NCI-H82 (cell line): ENCODE measurements at regions not wholly inside any gene's neighbourhood (a gene's known extent, or its start where the extent isn't known, plus 50 kb on each side); places are given as distances from the start of the nearest gene placed in this dataset.
"Not testable (repeated sequence)": the region's sequence is repeated elsewhere in the genome, so short reads cannot be mapped to it uniquely, and the experiment has no call there.

Experiments used
- DNase-seq: peaks from one replicate; lab custom pipeline; 2025; lab: John Stamatoyannopoulos, UW

DNA sequence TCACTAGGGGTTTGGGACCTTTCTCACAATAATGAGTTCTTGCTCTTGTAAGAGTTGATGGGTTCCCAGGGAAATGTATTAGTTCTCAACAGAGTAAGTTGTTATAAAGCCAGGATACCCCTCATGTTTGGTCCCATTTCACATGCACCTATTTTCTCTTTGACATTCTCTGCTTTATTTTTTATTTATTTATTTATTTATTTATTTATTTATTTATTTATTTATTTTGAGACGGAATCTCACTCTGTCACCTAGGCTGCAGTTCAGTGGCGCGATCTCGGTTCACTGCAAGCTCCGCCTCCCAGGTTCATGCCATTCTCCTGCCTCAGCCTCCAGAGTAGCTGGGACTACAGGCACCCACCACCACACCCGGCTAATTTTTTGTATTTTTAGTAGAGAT is 52.2 kb downstream of the ACTRT1 start:
- DNase-seq = not testable (repeated sequence)

DNA sequence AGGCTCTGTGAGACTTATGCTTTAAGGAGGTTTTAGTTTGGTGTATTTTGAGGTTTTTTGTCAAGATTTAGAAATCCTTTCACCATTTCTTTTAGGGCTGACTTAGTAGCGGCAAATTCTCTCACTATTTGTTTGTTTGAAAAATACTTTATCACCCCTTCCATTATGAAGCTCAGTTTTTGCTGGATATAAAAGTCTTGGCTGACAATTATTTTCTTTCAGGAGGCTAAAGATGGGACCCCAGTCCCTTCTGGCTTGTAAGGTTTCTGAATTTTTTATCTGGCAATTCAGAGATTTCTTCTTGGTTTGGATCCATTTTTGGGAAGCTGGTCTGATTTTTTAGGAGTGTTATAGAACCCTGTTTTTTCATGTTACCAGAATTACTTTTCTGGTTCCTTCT is 88.5 kb downstream of the ACTRT1 start:
- no peak for DNase-seq

- DNase-seq = no peak
Measured at GRCh38 chrX:127947450-127947849, 104.8 kb downstream of the ACTRT1 start.

DNA sequence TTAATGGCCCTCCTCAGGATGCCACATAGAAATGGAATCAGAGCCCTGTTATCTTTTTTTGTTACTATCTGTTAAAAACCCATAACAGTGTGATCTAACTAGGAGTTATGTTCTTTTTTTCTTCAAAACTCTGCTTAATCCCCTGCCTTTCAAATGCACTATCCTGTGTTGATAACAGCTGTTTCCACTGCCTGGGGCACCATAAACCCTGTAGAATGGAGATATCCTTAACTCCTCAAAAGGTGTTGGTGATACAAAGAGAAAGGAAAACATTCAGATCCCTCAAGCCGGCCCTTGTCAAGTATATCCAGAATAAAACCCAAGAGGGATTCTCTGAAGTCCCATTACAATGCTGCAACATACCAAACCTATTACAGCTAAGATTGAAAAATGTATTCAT is 108.6 kb downstream of the ACTRT1 start:
- DNase-seq = no peak

DNA sequence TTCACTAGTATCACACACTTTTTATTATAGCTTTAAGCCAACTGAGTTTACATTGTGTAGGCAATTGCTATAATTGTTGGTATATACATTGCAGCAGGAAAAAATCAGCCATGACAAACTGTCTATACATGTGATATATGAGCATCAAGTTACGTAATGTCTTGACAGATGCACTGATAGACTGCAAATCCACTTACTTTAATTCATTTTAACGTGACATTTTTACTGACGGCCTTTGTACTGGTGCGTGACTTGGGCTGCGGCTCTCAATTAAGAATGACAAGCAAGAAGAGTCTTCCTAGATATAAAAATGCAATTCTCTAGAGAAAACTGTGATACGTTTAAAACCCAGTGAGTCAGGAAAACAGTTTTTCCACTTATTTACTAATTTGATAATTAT is 143.8 kb downstream of the ACTRT1 start:
- peak; percentile 75 for DNase-seq

GRCh38 chrX:127888767-127889166 is 163.4 kb downstream of the ACTRT1 start:
- no peak for DNase-seq

DNA sequence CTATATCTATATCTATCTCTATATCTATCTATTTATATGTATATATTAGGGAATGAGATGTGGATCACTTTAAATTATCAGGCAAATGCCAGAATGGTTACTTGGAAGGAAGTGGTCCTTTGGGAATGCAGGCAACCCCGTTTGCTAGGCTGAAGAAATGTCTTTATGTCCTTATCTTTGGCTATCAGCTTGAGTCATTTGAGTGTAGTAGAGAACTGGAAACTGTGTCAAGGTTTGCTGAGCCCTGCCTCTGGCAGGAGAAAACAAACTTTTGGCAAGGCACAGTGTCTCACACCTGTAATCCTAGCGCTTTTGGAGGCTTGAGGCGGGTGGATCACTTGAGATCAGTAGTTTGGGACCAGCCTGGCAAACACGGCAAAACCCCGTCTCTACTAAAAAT is 167.3 kb downstream of the ACTRT1 start:
- DNase-seq = no peak

- DNase-seq = no peak
Measured at GRCh38 chrX:127879585-127879984, 172.6 kb downstream of the ACTRT1 start.

GRCh38 chrX:127877318-127877717 is 174.9 kb downstream of the ACTRT1 start:
- peak; percentile 1 for DNase-seq

- DNase-seq = no peak
Measured at GRCh38 chrX:127873637-127874036, 178.6 kb downstream of the ACTRT1 start.

DNA sequence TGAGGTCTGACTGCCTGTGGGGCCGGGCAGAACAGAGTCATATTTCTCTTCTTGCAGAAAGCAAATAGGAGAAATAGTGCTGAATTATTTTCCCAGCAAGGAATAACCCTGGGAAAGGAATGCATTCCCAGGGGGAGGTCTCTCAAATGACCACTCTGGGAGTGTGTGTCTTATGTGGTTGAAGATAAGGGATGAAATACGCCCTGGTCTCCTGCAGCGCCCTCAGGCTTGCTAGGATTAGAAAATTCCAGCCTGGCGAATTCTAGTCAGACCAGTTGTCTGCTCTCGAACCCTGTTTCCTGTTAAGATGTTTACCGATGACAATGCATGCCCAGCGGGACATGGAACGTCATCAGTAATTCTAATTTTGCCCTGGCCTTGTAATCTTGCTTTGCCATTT is 185.3 kb downstream of the ACTRT1 start:
- not testable (repeated sequence) for DNase-seq

DNA sequence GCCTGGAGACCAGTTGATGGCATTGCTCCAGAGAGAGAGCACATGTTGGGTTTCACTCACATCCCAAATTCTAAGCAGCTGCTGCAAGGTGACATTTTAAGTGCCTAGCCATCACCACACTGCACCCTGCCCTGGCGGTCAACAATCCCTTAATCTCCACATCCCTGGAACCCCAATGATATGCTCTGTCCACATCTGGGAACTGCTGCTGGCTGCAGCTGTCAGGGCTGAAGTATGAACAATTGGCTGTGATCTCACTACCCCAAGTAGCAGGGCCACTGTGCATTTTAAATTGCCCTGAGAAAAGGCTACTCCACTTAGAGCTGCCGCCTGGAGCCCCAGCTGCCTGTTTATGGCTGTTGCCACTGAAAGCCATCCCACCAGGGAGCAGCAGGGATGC is 190.6 kb downstream of the ACTRT1 start:
- DNase-seq = no peak
